ENCODE measurements at regions not wholly inside any gene's neighbourhood (a gene's known extent, or its start where the extent isn't known, plus 50 kb on each side); places are given as distances from the start of the nearest gene placed in this dataset.

DNA sequence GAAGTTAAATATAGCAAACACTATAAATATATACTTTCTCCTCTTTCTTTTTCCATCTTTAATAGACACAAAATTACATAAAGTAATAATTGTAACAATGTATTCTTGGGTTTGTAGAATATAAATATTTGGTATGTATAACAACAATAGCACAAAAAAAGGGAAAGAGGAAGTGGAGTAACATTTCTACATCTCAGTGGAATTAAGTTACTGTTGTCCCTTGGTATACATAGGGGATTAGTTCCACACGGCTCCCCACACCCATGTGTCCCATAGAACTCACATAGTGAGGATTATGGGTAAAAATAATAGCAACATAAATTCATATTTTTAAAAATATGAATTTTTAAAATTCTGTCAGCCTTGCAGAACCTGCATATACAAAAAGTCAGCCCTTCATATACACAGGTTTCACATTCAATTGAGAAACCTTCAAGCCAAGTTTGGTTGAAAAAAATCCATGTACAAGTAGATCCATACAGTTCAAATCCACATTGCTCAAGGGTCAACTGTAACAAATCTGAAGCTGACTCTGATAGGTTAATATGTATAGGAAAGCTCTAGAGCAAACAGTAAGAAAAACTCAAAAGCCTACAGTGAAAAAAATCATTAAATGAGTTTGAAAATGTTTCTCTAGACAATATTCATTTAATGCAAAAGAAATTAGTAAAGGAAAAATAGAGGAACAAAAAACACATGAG is 92.4 kb downstream of the HYCC1 start:
- DNase-seq (ENCODE audit: low spot score), result no peak
- no peak overlapping the region for H2AFZ ChIP-seq
- no peaks in the 10 kb centered on the region for H4K20me1 ChIP-seq (ENCODE audit: insufficient read depth, poor library complexity, severe bottlenecking)
- no peaks in the 10 kb centered on the region for H3K4me1 ChIP-seq (ENCODE audit: insufficient read depth)
- H3K9me3 ChIP-seq (ENCODE audit: low read depth), result no peaks in the 10 kb centered on the region
- H3K79me2 ChIP-seq, result no peaks in the 10 kb centered on the region
- no peaks in the 10 kb centered on the region for H3K27me3 ChIP-seq
- no peaks in the 10 kb centered on the region for H3K9me2 ChIP-seq (replicated peaks; ENCODE audit: insufficient read depth)
- no peaks in the 10 kb centered on the region for H3K36me3 ChIP-seq (replicated peaks; ENCODE audit: insufficient read depth, low read depth)
- H3K27ac ChIP-seq, result no peak overlapping the region
- no peak overlapping the region for H3K4me2 ChIP-seq
- TF ChIP-seq EZH2phosphoT487 (IDR thresholded peaks at IDR 0.05; ENCODE audit: low read depth, severe bottlenecking, unreplicated experiment) (no peak), EZH2 (IDR thresholded peaks at IDR 0.05; ENCODE audit: borderline replicate concordance) (no peak)
- TF ChIP-seq, protein P1, sequence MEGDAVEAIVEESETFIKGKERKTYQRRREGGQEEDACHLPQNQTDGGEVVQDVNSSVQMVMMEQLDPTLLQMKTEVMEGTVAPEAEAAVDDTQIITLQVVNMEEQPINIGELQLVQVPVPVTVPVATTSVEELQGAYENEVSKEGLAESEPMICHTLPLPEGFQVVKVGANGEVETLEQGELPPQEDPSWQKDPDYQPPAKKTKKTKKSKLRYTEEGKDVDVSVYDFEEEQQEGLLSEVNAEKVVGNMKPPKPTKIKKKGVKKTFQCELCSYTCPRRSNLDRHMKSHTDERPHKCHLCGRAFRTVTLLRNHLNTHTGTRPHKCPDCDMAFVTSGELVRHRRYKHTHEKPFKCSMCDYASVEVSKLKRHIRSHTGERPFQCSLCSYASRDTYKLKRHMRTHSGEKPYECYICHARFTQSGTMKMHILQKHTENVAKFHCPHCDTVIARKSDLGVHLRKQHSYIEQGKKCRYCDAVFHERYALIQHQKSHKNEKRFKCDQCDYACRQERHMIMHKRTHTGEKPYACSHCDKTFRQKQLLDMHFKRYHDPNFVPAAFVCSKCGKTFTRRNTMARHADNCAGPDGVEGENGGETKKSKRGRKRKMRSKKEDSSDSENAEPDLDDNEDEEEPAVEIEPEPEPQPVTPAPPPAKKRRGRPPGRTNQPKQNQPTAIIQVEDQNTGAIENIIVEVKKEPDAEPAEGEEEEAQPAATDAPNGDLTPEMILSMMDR (IDR thresholded peaks at IDR 0.05; ENCODE audit: poor library complexity), result no peak
- 69% methylated on average over 1 of the region's 1 CpG for WGBS (ENCODE audit: low lambda C conversion rate, missing lambda C conversion rate)
- no peak overlapping the region for H3K4me3 ChIP-seq

GRCh38 chr7:22920672-22921071 is 93.3 kb downstream of the HYCC1 start:
- Histone ChIP-seq H4K20me1 (ENCODE audit: insufficient read depth, poor library complexity, severe bottlenecking) (no peaks in the 10 kb centered on the region), H3K36me3 (replicated peaks; ENCODE audit: insufficient read depth, low read depth) (no peaks in the 10 kb centered on the region), H3K27me3 (no peaks in the 10 kb centered on the region), H3K9me2 (replicated peaks; ENCODE audit: insufficient read depth) (no peaks in the 10 kb centered on the region), H3K9me3 (ENCODE audit: low read depth) (no peaks in the 10 kb centered on the region), H2AFZ (no peak overlapping the region), H3K27ac (no peak overlapping the region), H3K4me3 (no peak overlapping the region), H3K4me2 (no peak overlapping the region), H3K4me1 (ENCODE audit: insufficient read depth) (no peaks in the 10 kb centered on the region), H3K79me2 (no peaks in the 10 kb centered on the region)
- no peak for DNase-seq (ENCODE audit: low spot score)
- WGBS (ENCODE audit: low lambda C conversion rate, missing lambda C conversion rate), result 80% methylated on average over 2 of the region's 2 CpGs
- TF ChIP-seq EZH2 (IDR thresholded peaks at IDR 0.05; ENCODE audit: borderline replicate concordance) (no peak), EZH2phosphoT487 (IDR thresholded peaks at IDR 0.05; ENCODE audit: low read depth, severe bottlenecking, unreplicated experiment) (no peak)
- TF ChIP-seq, protein P1 (IDR thresholded peaks at IDR 0.05; ENCODE audit: poor library complexity), result no peak

DNA sequence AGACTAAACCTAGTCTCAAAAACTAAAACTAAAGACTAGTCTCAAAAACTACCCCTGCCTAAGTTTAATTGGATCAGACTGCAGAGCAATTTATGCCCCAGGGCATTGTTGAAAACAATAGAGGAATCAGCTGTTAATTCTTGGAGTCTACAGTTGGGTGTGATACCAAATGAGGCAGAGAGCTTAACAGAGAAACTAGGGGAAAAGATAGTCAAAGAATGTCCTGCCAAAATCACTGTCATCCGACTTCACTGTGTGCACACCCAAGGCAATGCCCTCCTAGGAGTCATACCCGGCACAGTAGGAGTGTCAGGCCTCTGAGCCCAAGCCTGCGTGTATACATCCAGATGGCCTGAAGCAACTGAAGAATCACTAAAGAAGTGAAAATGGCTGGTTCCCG is 90.5 kb upstream of the TOMM7 start:
- no peaks in the 10 kb centered on the region for H3K79me2 ChIP-seq

More for the DNA sequence above, 90.5 kb upstream of the TOMM7 start:
- no peak overlapping the region for H2AFZ ChIP-seq
- H3K9me2 ChIP-seq (replicated peaks; ENCODE audit: insufficient read depth), result no peaks in the 10 kb centered on the region
- no peak for DNase-seq (ENCODE audit: low spot score)
- no peaks in the 10 kb centered on the region for H4K20me1 ChIP-seq (ENCODE audit: insufficient read depth, poor library complexity, severe bottlenecking)
- no peaks in the 10 kb centered on the region for H3K9me3 ChIP-seq (ENCODE audit: low read depth)
- 93% methylated on average over 4 of the region's 4 CpGs for WGBS (ENCODE audit: low lambda C conversion rate, missing lambda C conversion rate)
- no peak overlapping the region for H3K27ac ChIP-seq
- H3K4me2 ChIP-seq, result no peak overlapping the region
- no peaks in the 10 kb centered on the region for H3K4me1 ChIP-seq (ENCODE audit: insufficient read depth)
- no peak overlapping the region for H3K4me3 ChIP-seq
- H3K36me3 ChIP-seq (replicated peaks; ENCODE audit: insufficient read depth, low read depth), result no peaks in the 10 kb centered on the region
- H3K27me3 ChIP-seq, result no peaks in the 10 kb centered on the region
- TF ChIP-seq, protein P1 (IDR thresholded peaks at IDR 0.05; ENCODE audit: poor library complexity), result no peak
- TF ChIP-seq EZH2phosphoT487 (IDR thresholded peaks at IDR 0.05; ENCODE audit: low read depth, severe bottlenecking, unreplicated experiment), result no peak
- TF ChIP-seq EZH2 (IDR thresholded peaks at IDR 0.05; ENCODE audit: borderline replicate concordance), result no peak
